ENCODE measurements at regions not wholly inside any gene's neighbourhood (a gene's known extent, or its start where the extent isn't known, plus 50 kb on each side); places are given as distances from the start of the nearest gene placed in this dataset.

- no peaks in the 10 kb centered on the region for H3K36me3 ChIP-seq (replicated peaks; ENCODE audit: low read depth, low read length)
- no peak for TF ChIP-seq CTCF (IDR thresholded peaks at IDR 0.05; ENCODE audit: low read depth, low read length)
- no peak for TF ChIP-seq EZH2phosphoT487 (IDR thresholded peaks at IDR 0.05; ENCODE audit: low read depth)
- no peaks in the 10 kb centered on the region for H3K27me3 ChIP-seq (ENCODE audit: low read depth, low read length)
- H3K9me3 ChIP-seq (ENCODE audit: insufficient read depth, low read length): no peaks in the 10 kb centered on the region
- no peak overlapping the region for H2AFZ ChIP-seq (ENCODE audit: low read depth, low read length)
- no peak overlapping the region for H3K4me3 ChIP-seq (ENCODE audit: low read length)
- no peak overlapping the region for H3K9ac ChIP-seq (ENCODE audit: low read length)
- H3K4me2 ChIP-seq (ENCODE audit: low read length): no peak overlapping the region
- no peak overlapping the region for H3K27ac ChIP-seq (ENCODE audit: low read length)
- H3K79me2 ChIP-seq (ENCODE audit: low read length): no peaks in the 10 kb centered on the region
- H4K20me1 ChIP-seq (ENCODE audit: insufficient read depth, low read length): no peaks in the 10 kb centered on the region
- no peaks in the 10 kb centered on the region for H3K4me1 ChIP-seq (ENCODE audit: low read length)
Observed at GRCh38 chr13:63199508-63199907, 1783.9 kb upstream of the PCDH20 start.

GRCh38 chr13:63198071-63198470 is 1782.4 kb upstream of the PCDH20 start:
- Histone ChIP-seq H4K20me1 (ENCODE audit: insufficient read depth, low read length) (no peaks in the 10 kb centered on the region), H3K4me2 (ENCODE audit: low read length) (no peak overlapping the region), H3K4me1 (ENCODE audit: low read length) (no peaks in the 10 kb centered on the region), H2AFZ (ENCODE audit: low read depth, low read length) (no peak overlapping the region), H3K79me2 (ENCODE audit: low read length) (no peaks in the 10 kb centered on the region), H3K9me3 (ENCODE audit: insufficient read depth, low read length) (no peaks in the 10 kb centered on the region), H3K27me3 (ENCODE audit: low read depth, low read length) (no peaks in the 10 kb centered on the region), H3K4me3 (ENCODE audit: low read length) (no peak overlapping the region), H3K27ac (ENCODE audit: low read length) (no peak overlapping the region), H3K9ac (ENCODE audit: low read length) (no peak overlapping the region), H3K36me3 (replicated peaks; ENCODE audit: low read depth, low read length) (no peaks in the 10 kb centered on the region)
- TF ChIP-seq EZH2phosphoT487 (IDR thresholded peaks at IDR 0.05; ENCODE audit: low read depth) (no peak), CTCF (IDR thresholded peaks at IDR 0.05; ENCODE audit: low read depth, low read length) (no peak)

GRCh38 chr13:63195726-63196125 is 1780.1 kb upstream of the PCDH20 start:
- H2AFZ ChIP-seq (ENCODE audit: low read depth, low read length): no peak overlapping the region
- no peaks in the 10 kb centered on the region for H3K36me3 ChIP-seq (replicated peaks; ENCODE audit: low read depth, low read length)
- no peak overlapping the region for H3K27ac ChIP-seq (ENCODE audit: low read length)
- no peaks in the 10 kb centered on the region for H4K20me1 ChIP-seq (ENCODE audit: insufficient read depth, low read length)
- H3K9me3 ChIP-seq (ENCODE audit: insufficient read depth, low read length): no peaks in the 10 kb centered on the region
- no peaks in the 10 kb centered on the region for H3K4me1 ChIP-seq (ENCODE audit: low read length)
- no peak for TF ChIP-seq CTCF (IDR thresholded peaks at IDR 0.05; ENCODE audit: low read depth, low read length)
- no peak for TF ChIP-seq EZH2phosphoT487 (IDR thresholded peaks at IDR 0.05; ENCODE audit: low read depth)
- H3K4me3 ChIP-seq (ENCODE audit: low read length): no peak overlapping the region
- no peaks in the 10 kb centered on the region for H3K27me3 ChIP-seq (ENCODE audit: low read depth, low read length)
- no peak overlapping the region for H3K4me2 ChIP-seq (ENCODE audit: low read length)
- H3K9ac ChIP-seq (ENCODE audit: low read length): no peak overlapping the region
- no peaks in the 10 kb centered on the region for H3K79me2 ChIP-seq (ENCODE audit: low read length)

GRCh38 chr13:63190742-63191141 is 1775.1 kb upstream of the PCDH20 start:
- no peaks in the 10 kb centered on the region for H3K4me1 ChIP-seq (ENCODE audit: low read length)
- H3K36me3 ChIP-seq (replicated peaks; ENCODE audit: low read depth, low read length): no peaks in the 10 kb centered on the region
- H4K20me1 ChIP-seq (ENCODE audit: insufficient read depth, low read length): no peaks in the 10 kb centered on the region
- H3K27ac ChIP-seq (ENCODE audit: low read length): no peak overlapping the region
- no peaks in the 10 kb centered on the region for H3K9me3 ChIP-seq (ENCODE audit: insufficient read depth, low read length)
- H3K4me3 ChIP-seq (ENCODE audit: low read length): no peak overlapping the region
- no peak overlapping the region for H3K9ac ChIP-seq (ENCODE audit: low read length)
- no peaks in the 10 kb centered on the region for H3K27me3 ChIP-seq (ENCODE audit: low read depth, low read length)
- TF ChIP-seq EZH2phosphoT487 (IDR thresholded peaks at IDR 0.05; ENCODE audit: low read depth): no peak
- TF ChIP-seq CTCF (IDR thresholded peaks at IDR 0.05; ENCODE audit: low read depth, low read length): no peak
- no peaks in the 10 kb centered on the region for H3K79me2 ChIP-seq (ENCODE audit: low read length)
- H2AFZ ChIP-seq (ENCODE audit: low read depth, low read length): no peak overlapping the region
- H3K4me2 ChIP-seq (ENCODE audit: low read length): no peak overlapping the region
